ENCODE measurements at regions not wholly inside any gene's neighbourhood (a gene's known extent, or its start where the extent isn't known, plus 50 kb on each side); places are given as distances from the start of the nearest gene placed in this dataset.

DNA sequence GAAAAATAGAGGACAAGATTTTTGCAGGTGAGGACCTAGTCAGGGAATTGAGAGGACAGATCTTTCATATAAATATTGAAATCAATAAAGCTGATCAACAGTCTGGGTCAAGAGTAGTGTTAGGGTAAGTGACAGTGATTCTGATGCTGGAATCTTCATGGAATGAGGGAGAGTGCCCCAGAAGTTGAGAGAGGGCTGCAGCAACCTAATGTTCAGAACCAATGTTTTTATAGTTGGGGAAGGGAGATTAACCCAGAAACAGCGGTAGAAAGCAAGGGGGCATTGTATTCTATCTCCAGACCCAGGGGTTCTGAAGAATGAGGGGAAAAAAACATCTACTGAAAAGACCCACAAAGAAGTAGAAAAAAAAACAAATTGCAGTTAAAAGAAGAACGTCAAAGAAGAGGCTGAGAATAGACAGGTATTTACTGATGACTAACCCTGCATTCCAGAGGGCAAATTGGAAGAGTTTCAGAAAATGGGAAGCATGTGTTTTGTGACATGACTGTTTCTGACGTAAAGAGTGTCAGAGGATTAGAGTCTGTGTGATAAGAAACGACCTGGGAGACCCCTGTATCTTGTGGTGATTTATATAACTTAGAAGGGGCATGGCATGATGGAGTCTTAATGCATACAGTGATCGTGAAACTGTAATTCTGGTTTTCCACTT is 819.6 kb upstream of the EPHA5 start:
- Histone ChIP-seq H3K27ac (no peak overlapping the region), H3K9me3 (no peaks in the 10 kb centered on the region), H3K9ac (ENCODE audit: low read depth in 2 of 2, low read length in 2 of 2) (no peak overlapping the region), H3K27me3 (no peaks in the 10 kb centered on the region), H3K4me1 (no peaks in the 10 kb centered on the region), H3K4me3 (no peak overlapping the region), H3K36me3 (no peaks in the 10 kb centered on the region)
- intact Hi-C loops (cut with DNase I) = no loop called here
- TF ChIP-seq, protein P1, sequence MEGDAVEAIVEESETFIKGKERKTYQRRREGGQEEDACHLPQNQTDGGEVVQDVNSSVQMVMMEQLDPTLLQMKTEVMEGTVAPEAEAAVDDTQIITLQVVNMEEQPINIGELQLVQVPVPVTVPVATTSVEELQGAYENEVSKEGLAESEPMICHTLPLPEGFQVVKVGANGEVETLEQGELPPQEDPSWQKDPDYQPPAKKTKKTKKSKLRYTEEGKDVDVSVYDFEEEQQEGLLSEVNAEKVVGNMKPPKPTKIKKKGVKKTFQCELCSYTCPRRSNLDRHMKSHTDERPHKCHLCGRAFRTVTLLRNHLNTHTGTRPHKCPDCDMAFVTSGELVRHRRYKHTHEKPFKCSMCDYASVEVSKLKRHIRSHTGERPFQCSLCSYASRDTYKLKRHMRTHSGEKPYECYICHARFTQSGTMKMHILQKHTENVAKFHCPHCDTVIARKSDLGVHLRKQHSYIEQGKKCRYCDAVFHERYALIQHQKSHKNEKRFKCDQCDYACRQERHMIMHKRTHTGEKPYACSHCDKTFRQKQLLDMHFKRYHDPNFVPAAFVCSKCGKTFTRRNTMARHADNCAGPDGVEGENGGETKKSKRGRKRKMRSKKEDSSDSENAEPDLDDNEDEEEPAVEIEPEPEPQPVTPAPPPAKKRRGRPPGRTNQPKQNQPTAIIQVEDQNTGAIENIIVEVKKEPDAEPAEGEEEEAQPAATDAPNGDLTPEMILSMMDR (IDR thresholded peaks at IDR 0.05) = no peak
- no peak for DNase-seq

GRCh38 chr4:66489370-66489769 is 819.1 kb upstream of the EPHA5 start:
- Histone ChIP-seq H3K9me3 (no peaks in the 10 kb centered on the region), H3K4me3 (no peak overlapping the region), H3K4me1 (no peaks in the 10 kb centered on the region), H3K36me3 (no peaks in the 10 kb centered on the region), H3K9ac (ENCODE audit: low read depth in 2 of 2, low read length in 2 of 2) (no peak overlapping the region), H3K27me3 (no peaks in the 10 kb centered on the region), H3K27ac (no peak overlapping the region)
- TF ChIP-seq, protein P1 (IDR thresholded peaks at IDR 0.05) = no peak
- intact Hi-C loops (cut with DNase I) = no loop called here
- no peak for DNase-seq

DNA sequence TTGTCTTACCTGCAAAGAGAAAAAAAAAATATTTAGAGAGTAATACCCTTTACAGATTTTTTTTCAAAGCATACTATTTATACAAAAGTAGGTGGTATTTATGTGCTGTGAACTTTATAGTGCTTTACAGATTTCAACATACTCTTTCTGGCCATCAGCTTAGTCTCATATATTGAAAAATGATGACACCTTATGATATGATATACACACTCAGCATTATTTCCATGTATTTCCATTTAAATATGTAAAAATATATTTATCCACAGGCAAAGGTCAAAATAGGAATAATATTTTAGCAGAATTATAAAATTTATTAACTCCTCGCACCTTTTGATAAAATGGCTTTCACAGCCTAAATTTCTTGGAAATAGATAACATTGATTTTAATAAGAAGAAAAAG is 815.8 kb upstream of the EPHA5 start:
- no peak for DNase-seq
- TF ChIP-seq, protein P1 (IDR thresholded peaks at IDR 0.05) = no peak

DNA sequence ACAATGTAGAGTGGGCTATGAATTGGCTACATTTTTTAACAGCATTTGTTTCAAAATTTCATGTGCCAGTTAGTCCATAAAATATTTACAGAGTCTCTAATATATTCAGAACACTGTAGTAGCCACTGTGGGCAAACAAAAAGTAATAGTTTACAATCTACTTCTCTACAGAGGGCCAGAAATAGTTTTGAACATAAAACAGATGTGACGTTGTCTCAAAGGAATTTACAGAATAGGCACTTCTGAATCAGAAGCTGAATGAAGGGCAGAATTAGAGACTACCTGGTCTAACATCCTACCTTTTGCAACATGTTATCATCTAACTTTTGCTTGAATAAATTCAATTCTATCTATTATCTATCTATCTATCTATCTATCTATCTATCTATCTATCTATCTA is 811.9 kb upstream of the EPHA5 start:
- no peak overlapping the region for H3K4me3 ChIP-seq
- H3K27me3 ChIP-seq = no peaks in the 10 kb centered on the region
- H3K27ac ChIP-seq = no peak overlapping the region
- intact Hi-C loops (cut with DNase I) = no loop called here
- no peak for DNase-seq
- H3K9me3 ChIP-seq = no peaks in the 10 kb centered on the region
- H3K9ac ChIP-seq (ENCODE audit: low read depth in 2 of 2, low read length in 2 of 2) = no peak overlapping the region
- H3K4me1 ChIP-seq = no peaks in the 10 kb centered on the region
- no peaks in the 10 kb centered on the region for H3K36me3 ChIP-seq
- TF ChIP-seq, protein P1 (IDR thresholded peaks at IDR 0.05) = no peak

More for the DNA sequence above, 815.8 kb upstream of the EPHA5 start:
- Histone ChIP-seq H3K9ac (ENCODE audit: low read depth in 2 of 2, low read length in 2 of 2) (no peak overlapping the region), H3K4me3 (no peak overlapping the region), H3K36me3 (no peaks in the 10 kb centered on the region), H3K4me1 (no peaks in the 10 kb centered on the region), H3K27me3 (no peaks in the 10 kb centered on the region), H3K27ac (no peak overlapping the region), H3K9me3 (no peaks in the 10 kb centered on the region)
- intact Hi-C loops (cut with DNase I) = no loop called here

- Histone ChIP-seq H3K9me3 (no peaks in the 10 kb centered on the region), H3K4me1 (no peaks in the 10 kb centered on the region), H3K27me3 (no peaks in the 10 kb centered on the region), H3K27ac (no peak overlapping the region), H3K9ac (ENCODE audit: low read depth in 2 of 2, low read length in 2 of 2) (no peak overlapping the region), H3K4me3 (no peak overlapping the region), H3K36me3 (no peaks in the 10 kb centered on the region)
- no peak for DNase-seq
- TF ChIP-seq, protein P1 (IDR thresholded peaks at IDR 0.05) = no peak
- intact Hi-C loops (cut with DNase I) = no loop called here
These were observed 805.3 kb upstream of the EPHA5 start for GRCh38 chr4:66475596-66475995.

Measured in colonic mucosa (tissue), 4 donors.